Endodermal cell (in vitro differentiated cells): ENCODE measurements at regions not wholly inside any gene's neighbourhood (a gene's known extent, or its start where the extent isn't known, plus 50 kb on each side); places are given as distances from the start of the nearest gene placed in this dataset.

Experiments
- DNase-seq: peaks from one replicate; pipeline ENCODE4 v3.0.0-alpha.2; 2017
- H3K27ac ChIP-seq: 2 replicates; pipeline ENCODE4 v1.5.1; 2013; ENCODE audit warnings: mild to moderate bottlenecking, low read depth, low read length, moderate library complexity
- H3K27me3 ChIP-seq: 2 replicates; pipeline ENCODE4 v1.6.1; 2013; ENCODE audit warnings: mild to moderate bottlenecking, low read length, moderate library complexity; ENCODE audit not compliant: insufficient read depth, control insufficient read depth, poor library complexity, severe bottlenecking
- H3K36me3 ChIP-seq: 2 replicates; pipeline ENCODE4 v1.7.0; 2013; ENCODE audit warnings: mild to moderate bottlenecking, low read length, moderate library complexity; ENCODE audit not compliant: control insufficient read depth, insufficient read depth
- H3K4me1 ChIP-seq: one replicate; pipeline ENCODE4 v1.7.0; 2013; ENCODE audit warnings: low read length; ENCODE audit not compliant: control insufficient read depth, insufficient read depth
- H3K4me3 ChIP-seq: 2 replicates; pipeline ENCODE4 v1.5.1; 2013; ENCODE audit warnings: mild to moderate bottlenecking, low read length, moderate library complexity
- H3K9ac ChIP-seq: 2 replicates; pipeline ENCODE4 v1.6.1; 2013; ENCODE audit warnings: mild to moderate bottlenecking, low read length, moderate library complexity; ENCODE audit not compliant: poor library complexity, severe bottlenecking; ENCODE audit errors: extremely low read depth
- H3K9me3 ChIP-seq: 2 replicates; pipeline ENCODE4 v1.6.1; 2013; ENCODE audit warnings: mild to moderate bottlenecking, low read length, moderate library complexity; ENCODE audit not compliant: control insufficient read depth
- H3K27ac Mint-ChIP-seq: 2 replicates; pipeline ENCODE4 v1.8.0; 2020; ENCODE audit warnings: mixed read lengths
- H3K27me3 Mint-ChIP-seq: 2 replicates; pipeline ENCODE4 v1.8.0; 2021; ENCODE audit warnings: mild to moderate bottlenecking, mixed read lengths; ENCODE audit not compliant: insufficient read depth
- H3K36me3 Mint-ChIP-seq: 2 replicates; pipeline ENCODE4 v1.8.0; 2020; ENCODE audit warnings: low read depth, mixed read lengths
- H3K4me1 Mint-ChIP-seq: 2 replicates; pipeline ENCODE4 v1.8.0; 2020; ENCODE audit warnings: mixed read lengths
- H3K4me3 Mint-ChIP-seq: 2 replicates; pipeline ENCODE4 v1.8.0; 2020; ENCODE audit warnings: mild to moderate bottlenecking, moderate library complexity, mixed read lengths
- H3K9me3 Mint-ChIP-seq: 2 replicates; pipeline ENCODE4 v1.8.0; 2020; ENCODE audit warnings: mild to moderate bottlenecking, mixed read lengths
- CTCF ChIP-seq: fragments of 200-600 bp; sonication (generic); conservative IDR thresholded peaks from 2 replicates; pipeline ENCODE4 v1.5.0; 2021; ENCODE audit warnings: antibody characterized with exemption, mild to moderate bottlenecking
- WGBS, 2 experiments: methylation state at CpG; one replicate each; pipeline versions ENCODE4 v1.1.5 to v1.1.7; 2013; ENCODE audit warnings: missing lambda C conversion rate in 2 of 2, mixed read lengths in 1 of 2; ENCODE audit not compliant: insufficient coverage in 1 of 2, insufficient read length in 1 of 2; 5-methylcytosine and 5-hydroxymethylcytosine counted together

- no peaks in the 10 kb centered on the region for H3K9me3 ChIP-seq
- no peaks in the 10 kb centered on the region for H3K27me3 ChIP-seq
- TF ChIP-seq CTCF = no peak
- Mint-ChIP-seq H3K27ac (no peak overlapping the region), H3K4me3 (no peak overlapping the region), H3K9me3 (peaks cover 4% of the 10 kb centered on the region), H3K4me1 (no peaks in the 10 kb centered on the region), H3K36me3 (no peaks in the 10 kb centered on the region), H3K27me3 (no peaks in the 10 kb centered on the region)
- no peak for DNase-seq
- no peaks in the 10 kb centered on the region for H3K4me1 ChIP-seq
- H3K36me3 ChIP-seq = no peaks in the 10 kb centered on the region
- H3K27ac ChIP-seq = no peak overlapping the region
- 91 to 94% methylated on average over 1 to 5 of the region's 5 CpGs for WGBS, 2 experiments
- H3K9ac ChIP-seq = no peak overlapping the region
- no peak overlapping the region for H3K4me3 ChIP-seq
These were observed 449.7 kb downstream of the PCDH7 start for GRCh38 chr4:31169846-31170245.

GRCh38 chr4:31171362-31171761 is 451.2 kb downstream of the PCDH7 start:
- no peak overlapping the region for H3K27ac Mint-ChIP-seq
- H3K4me3 Mint-ChIP-seq = no peak overlapping the region
- no peaks in the 10 kb centered on the region for H3K27me3 ChIP-seq
- H3K27ac ChIP-seq = no peak overlapping the region
- peaks cover 4% of the 10 kb centered on the region for H3K9me3 Mint-ChIP-seq
- no peak for TF ChIP-seq CTCF
- 100% methylated on average over 1 of the region's 4 CpGs; no CpG with 5 or more reads in 1 of the 2 experiments for WGBS, 2 experiments
- H3K36me3 Mint-ChIP-seq = no peaks in the 10 kb centered on the region
- no peak overlapping the region for H3K9ac ChIP-seq
- no peaks in the 10 kb centered on the region for H3K27me3 Mint-ChIP-seq
- no peaks in the 10 kb centered on the region for H3K9me3 ChIP-seq
- no peaks in the 10 kb centered on the region for H3K4me1 ChIP-seq
- no peaks in the 10 kb centered on the region for H3K4me1 Mint-ChIP-seq
- no peak overlapping the region for H3K4me3 ChIP-seq
- no peaks in the 10 kb centered on the region for H3K36me3 ChIP-seq
- DNase-seq = no peak

GRCh38 chr4:31175242-31175910 is 455.2 kb downstream of the PCDH7 start:
- Mint-ChIP-seq H3K27ac (no peak overlapping the region), H3K9me3 (peaks cover 4% of the 10 kb centered on the region), H3K36me3 (no peaks in the 10 kb centered on the region), H3K4me3 (no peak overlapping the region), H3K4me1 (no peaks in the 10 kb centered on the region), H3K27me3 (no peaks in the 10 kb centered on the region)
- no peaks in the 10 kb centered on the region for H3K27me3 ChIP-seq
- H3K9me3 ChIP-seq = no peaks in the 10 kb centered on the region
- no peak overlapping the region for H3K4me3 ChIP-seq
- H3K9ac ChIP-seq = no peak overlapping the region
- no peak for DNase-seq
- no peak overlapping the region for H3K27ac ChIP-seq
- no peak for TF ChIP-seq CTCF
- H3K4me1 ChIP-seq = no peaks in the 10 kb centered on the region
- no peaks in the 10 kb centered on the region for H3K36me3 ChIP-seq
- WGBS, 2 experiments = 92 to 100% methylated on average over 1 to 5 of the region's 5 CpGs
